ENCODE measurements at regions not wholly inside any gene's neighbourhood (a gene's known extent, or its start where the extent isn't known, plus 50 kb on each side); places are given as distances from the start of the nearest gene placed in this dataset.
"Not testable (repeated sequence)": the region's sequence is repeated elsewhere in the genome, so short reads cannot be mapped to it uniquely, and the experiment has no call there.

GRCh38 chr15:81880314-81880713, 165.5 kb downstream of the MEX3B start:
- POLR2A ChIA-PET = no interaction called here
- Mint-ChIP-seq H3K27me3 (ENCODE audit: insufficient read depth, unreplicated experiment) (peaks cover 9% of the 10 kb centered on the region), H3K27ac (ENCODE audit: unreplicated experiment) (no peak overlapping the region), H3K4me1 (ENCODE audit: low read depth, unreplicated experiment) (no peaks in the 10 kb centered on the region), H3K36me3 (ENCODE audit: insufficient read depth, unreplicated experiment) (no peaks in the 10 kb centered on the region), H3K4me3 (ENCODE audit: unreplicated experiment) (no peak overlapping the region), H3K9me3 (ENCODE audit: unreplicated experiment) (no peaks in the 10 kb centered on the region)
- Histone ChIP-seq H3K9me3 (no peaks in the 10 kb centered on the region), H3K27me3 (replicated peaks; ENCODE audit: control insufficient read depth, insufficient read depth, low read length) (no peaks in the 10 kb centered on the region), H3K36me3 (ENCODE audit: control insufficient read depth, insufficient read depth, low read length) (no peaks in the 10 kb centered on the region), H3K4me3 (ENCODE audit: low read depth, low read length) (no peak overlapping the region), H3K4me1 (no peaks in the 10 kb centered on the region)
- DNase-seq = no peak
- CTCF ChIA-PET = no interaction called here
- no TSS peak for BruUV-seq (replicated peaks)
- TF ChIP-seq CTCF (IDR thresholded peaks at IDR 0.05; ENCODE audit: insufficient read depth in 1 of 2, low read depth in 1 of 2, low read length in 1 of 2, severe bottlenecking in 1 of 2, unreplicated experiment in 1 of 2) = no peak
- intact Hi-C loops (cut with micrococcal nuclease; ENCODE audit: unreplicated experiment) = no loop called here

- intact Hi-C loops (cut with micrococcal nuclease; ENCODE audit: unreplicated experiment); H3K36me3 Mint-ChIP-seq (ENCODE audit: insufficient read depth, unreplicated experiment); H3K4me3 Mint-ChIP-seq (ENCODE audit: unreplicated experiment); CTCF ChIA-PET; H3K27me3 ChIP-seq (replicated peaks; ENCODE audit: control insufficient read depth, insufficient read depth, low read length); H3K9me3 ChIP-seq; H3K9me3 Mint-ChIP-seq (ENCODE audit: unreplicated experiment); H3K27ac Mint-ChIP-seq (ENCODE audit: unreplicated experiment); DNase-seq; H3K27me3 Mint-ChIP-seq (ENCODE audit: insufficient read depth, unreplicated experiment); POLR2A ChIA-PET; H3K36me3 ChIP-seq (ENCODE audit: control insufficient read depth, insufficient read depth, low read length); H3K4me3 ChIP-seq (ENCODE audit: low read depth, low read length); H3K4me1 Mint-ChIP-seq (ENCODE audit: low read depth, unreplicated experiment); H3K4me1 ChIP-seq; BruUV-seq (replicated peaks): not testable (repeated sequence)
Observed at GRCh38 chr15:81875717-81876116, 170.1 kb downstream of the MEX3B start.

- H3K4me3 Mint-ChIP-seq (ENCODE audit: unreplicated experiment); H3K4me1 ChIP-seq; H3K9me3 ChIP-seq; intact Hi-C loops (cut with micrococcal nuclease; ENCODE audit: unreplicated experiment); H3K4me1 Mint-ChIP-seq (ENCODE audit: low read depth, unreplicated experiment); DNase-seq; H3K27me3 Mint-ChIP-seq (ENCODE audit: insufficient read depth, unreplicated experiment); H3K27me3 ChIP-seq (replicated peaks; ENCODE audit: control insufficient read depth, insufficient read depth, low read length); H3K36me3 Mint-ChIP-seq (ENCODE audit: insufficient read depth, unreplicated experiment); H3K9me3 Mint-ChIP-seq (ENCODE audit: unreplicated experiment); BruUV-seq (replicated peaks); H3K27ac Mint-ChIP-seq (ENCODE audit: unreplicated experiment); POLR2A ChIA-PET; CTCF ChIA-PET; H3K36me3 ChIP-seq (ENCODE audit: control insufficient read depth, insufficient read depth, low read length); H3K4me3 ChIP-seq (ENCODE audit: low read depth, low read length): not testable (repeated sequence)
Observed at GRCh38 chr15:81870746-81871106, 175.1 kb downstream of the MEX3B start.

DNA sequence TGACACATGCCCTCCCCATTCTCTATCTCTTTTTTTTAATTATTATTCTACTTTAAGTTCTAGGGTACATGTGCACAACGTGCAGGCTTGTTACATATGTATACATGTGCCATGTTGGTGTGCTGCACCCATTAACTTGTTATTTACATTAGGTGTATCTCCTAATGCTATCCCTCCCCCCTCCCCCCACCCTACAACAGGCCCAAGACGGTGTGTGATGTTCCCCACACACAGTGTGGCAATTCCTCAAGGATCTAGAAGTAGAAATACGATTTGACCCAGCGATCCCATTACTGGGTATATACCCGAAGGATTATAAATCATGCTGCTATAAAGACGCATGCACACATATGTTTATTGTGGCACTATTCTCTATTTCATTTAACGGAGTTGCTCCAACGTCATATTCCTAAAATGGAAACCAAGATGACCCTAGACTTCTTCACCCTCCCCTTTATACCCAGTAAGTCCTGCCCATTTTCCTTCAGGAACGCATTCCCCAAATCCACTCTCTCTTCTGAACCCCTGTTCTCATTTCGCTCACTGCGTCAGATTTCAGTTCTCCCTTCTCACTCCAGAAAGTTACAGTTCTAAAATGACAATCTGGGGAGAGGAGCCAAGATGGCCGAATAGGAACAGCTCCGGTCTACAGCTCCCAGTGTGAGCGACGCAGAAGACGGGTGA, 175.6 kb downstream of the MEX3B start:
- POLR2A ChIA-PET; intact Hi-C loops (cut with micrococcal nuclease; ENCODE audit: unreplicated experiment); H3K9me3 ChIP-seq; H3K4me3 Mint-ChIP-seq (ENCODE audit: unreplicated experiment); H3K9me3 Mint-ChIP-seq (ENCODE audit: unreplicated experiment); H3K4me3 ChIP-seq (ENCODE audit: low read depth, low read length); DNase-seq; H3K36me3 ChIP-seq (ENCODE audit: control insufficient read depth, insufficient read depth, low read length); H3K4me1 Mint-ChIP-seq (ENCODE audit: low read depth, unreplicated experiment); H3K36me3 Mint-ChIP-seq (ENCODE audit: insufficient read depth, unreplicated experiment); H3K27ac Mint-ChIP-seq (ENCODE audit: unreplicated experiment); H3K27me3 Mint-ChIP-seq (ENCODE audit: insufficient read depth, unreplicated experiment); CTCF ChIA-PET; BruUV-seq (replicated peaks); H3K27me3 ChIP-seq (replicated peaks; ENCODE audit: control insufficient read depth, insufficient read depth, low read length); H3K4me1 ChIP-seq: not testable (repeated sequence)
